Endothelial cell of hepatic sinusoid (primary cell): ENCODE measurements at regions not wholly inside any gene's neighbourhood (a gene's known extent, or its start where the extent isn't known, plus 50 kb on each side); places are given as distances from the start of the nearest gene placed in this dataset.

Experiments used
- in situ Hi-C: cut with HindIII; loops from 2 replicates; pipeline ENCODE4 v1.10.0; 2017; ENCODE audit warnings: low sequenced_read_pairs

DNA sequence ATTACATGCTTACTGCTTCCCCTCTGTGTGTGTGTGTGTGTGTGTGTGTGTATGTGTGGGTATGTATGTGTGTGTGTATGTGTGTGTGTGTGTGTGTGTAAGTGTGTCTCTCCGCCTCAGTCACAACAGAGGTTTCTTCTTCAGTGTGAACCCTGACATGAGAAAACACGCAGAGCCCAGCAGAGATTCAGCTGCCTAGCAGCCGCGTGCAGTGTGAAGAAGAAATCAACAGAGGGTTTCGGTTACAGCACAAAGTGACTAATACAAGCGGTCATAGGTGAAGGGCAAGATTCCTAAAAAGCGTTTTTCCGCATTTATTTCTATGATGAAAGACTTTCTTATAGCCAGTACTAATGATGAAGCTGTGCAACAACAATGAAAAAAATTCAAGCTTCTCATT is 55.3 kb upstream of the ZFP42 start:
- in situ Hi-C loops, result no loop called here

GRCh38 chr4:187942968-187943367 is 52.6 kb upstream of the ZFP42 start:
- in situ Hi-C loops, result no loop called here

DNA sequence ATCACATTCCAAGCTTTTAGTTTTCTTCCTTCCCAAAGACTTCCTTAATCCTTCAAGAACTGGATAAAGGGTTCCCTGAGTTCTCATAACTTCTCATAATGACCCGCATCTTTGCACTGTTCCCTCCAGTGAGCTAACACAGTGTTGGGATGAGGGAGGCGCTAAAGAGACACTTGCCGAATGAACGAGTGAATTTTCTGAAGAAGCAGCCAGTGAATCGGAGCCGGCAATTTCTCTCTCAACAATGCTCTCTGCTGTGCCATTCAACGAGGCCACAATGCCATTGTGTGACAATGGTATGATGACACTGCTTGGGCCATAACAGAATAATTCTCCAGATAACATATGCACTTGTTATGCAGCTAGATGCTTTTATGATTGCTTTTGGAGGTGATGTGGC is 51.4 kb upstream of the ZFP42 start:
- in situ Hi-C loops, result no loop called here
